ENCODE measurements at regions not wholly inside any gene's neighbourhood (a gene's known extent, or its start where the extent isn't known, plus 50 kb on each side); places are given as distances from the start of the nearest gene placed in this dataset.

DNA sequence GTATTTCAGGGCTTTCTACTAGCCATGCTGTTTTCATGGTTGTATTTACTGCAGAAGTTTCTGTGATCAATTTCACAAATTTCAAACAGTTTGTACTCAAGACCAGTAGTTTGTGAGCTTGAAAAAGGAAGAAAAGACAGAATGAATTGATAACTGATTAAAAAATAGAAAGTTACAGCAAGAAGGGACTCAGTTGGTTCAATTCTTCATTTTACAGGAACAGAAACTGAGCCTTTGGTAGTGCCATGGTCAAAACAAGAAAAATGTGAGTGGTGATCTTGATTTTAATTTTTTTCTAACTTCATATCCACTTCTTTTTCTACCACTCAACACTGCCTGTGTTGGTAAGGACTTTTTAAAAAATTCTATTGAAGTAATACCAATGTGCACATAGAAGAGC is 206.6 kb upstream of the NREP start:
- TF ChIP-seq EZH2 (IDR thresholded peaks at IDR 0.05; ENCODE audit: low read depth, unreplicated experiment): no peak
- TF ChIP-seq, protein P1, sequence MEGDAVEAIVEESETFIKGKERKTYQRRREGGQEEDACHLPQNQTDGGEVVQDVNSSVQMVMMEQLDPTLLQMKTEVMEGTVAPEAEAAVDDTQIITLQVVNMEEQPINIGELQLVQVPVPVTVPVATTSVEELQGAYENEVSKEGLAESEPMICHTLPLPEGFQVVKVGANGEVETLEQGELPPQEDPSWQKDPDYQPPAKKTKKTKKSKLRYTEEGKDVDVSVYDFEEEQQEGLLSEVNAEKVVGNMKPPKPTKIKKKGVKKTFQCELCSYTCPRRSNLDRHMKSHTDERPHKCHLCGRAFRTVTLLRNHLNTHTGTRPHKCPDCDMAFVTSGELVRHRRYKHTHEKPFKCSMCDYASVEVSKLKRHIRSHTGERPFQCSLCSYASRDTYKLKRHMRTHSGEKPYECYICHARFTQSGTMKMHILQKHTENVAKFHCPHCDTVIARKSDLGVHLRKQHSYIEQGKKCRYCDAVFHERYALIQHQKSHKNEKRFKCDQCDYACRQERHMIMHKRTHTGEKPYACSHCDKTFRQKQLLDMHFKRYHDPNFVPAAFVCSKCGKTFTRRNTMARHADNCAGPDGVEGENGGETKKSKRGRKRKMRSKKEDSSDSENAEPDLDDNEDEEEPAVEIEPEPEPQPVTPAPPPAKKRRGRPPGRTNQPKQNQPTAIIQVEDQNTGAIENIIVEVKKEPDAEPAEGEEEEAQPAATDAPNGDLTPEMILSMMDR (conservative IDR thresholded peaks at IDR 0.05; ENCODE audit: low read depth in 2 of 2): no peak
- TF ChIP-seq, protein P2, sequence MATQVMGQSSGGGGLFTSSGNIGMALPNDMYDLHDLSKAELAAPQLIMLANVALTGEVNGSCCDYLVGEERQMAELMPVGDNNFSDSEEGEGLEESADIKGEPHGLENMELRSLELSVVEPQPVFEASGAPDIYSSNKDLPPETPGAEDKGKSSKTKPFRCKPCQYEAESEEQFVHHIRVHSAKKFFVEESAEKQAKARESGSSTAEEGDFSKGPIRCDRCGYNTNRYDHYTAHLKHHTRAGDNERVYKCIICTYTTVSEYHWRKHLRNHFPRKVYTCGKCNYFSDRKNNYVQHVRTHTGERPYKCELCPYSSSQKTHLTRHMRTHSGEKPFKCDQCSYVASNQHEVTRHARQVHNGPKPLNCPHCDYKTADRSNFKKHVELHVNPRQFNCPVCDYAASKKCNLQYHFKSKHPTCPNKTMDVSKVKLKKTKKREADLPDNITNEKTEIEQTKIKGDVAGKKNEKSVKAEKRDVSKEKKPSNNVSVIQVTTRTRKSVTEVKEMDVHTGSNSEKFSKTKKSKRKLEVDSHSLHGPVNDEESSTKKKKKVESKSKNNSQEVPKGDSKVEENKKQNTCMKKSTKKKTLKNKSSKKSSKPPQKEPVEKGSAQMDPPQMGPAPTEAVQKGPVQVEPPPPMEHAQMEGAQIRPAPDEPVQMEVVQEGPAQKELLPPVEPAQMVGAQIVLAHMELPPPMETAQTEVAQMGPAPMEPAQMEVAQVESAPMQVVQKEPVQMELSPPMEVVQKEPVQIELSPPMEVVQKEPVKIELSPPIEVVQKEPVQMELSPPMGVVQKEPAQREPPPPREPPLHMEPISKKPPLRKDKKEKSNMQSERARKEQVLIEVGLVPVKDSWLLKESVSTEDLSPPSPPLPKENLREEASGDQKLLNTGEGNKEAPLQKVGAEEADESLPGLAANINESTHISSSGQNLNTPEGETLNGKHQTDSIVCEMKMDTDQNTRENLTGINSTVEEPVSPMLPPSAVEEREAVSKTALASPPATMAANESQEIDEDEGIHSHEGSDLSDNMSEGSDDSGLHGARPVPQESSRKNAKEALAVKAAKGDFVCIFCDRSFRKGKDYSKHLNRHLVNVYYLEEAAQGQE (IDR thresholded peaks at IDR 0.05; ENCODE audit: unreplicated experiment): no peak

All from GM23338 (cell line).